ENCODE measurements at regions not wholly inside any gene's neighbourhood (a gene's known extent, or its start where the extent isn't known, plus 50 kb on each side); places are given as distances from the start of the nearest gene placed in this dataset.
A peak's percentile ranks its signal among the peaks of the same experiment; 100 is the strongest.
"Not testable (repeated sequence)": the region's sequence is repeated elsewhere in the genome, so short reads cannot be mapped to it uniquely, and the experiment has no call there.

DNA sequence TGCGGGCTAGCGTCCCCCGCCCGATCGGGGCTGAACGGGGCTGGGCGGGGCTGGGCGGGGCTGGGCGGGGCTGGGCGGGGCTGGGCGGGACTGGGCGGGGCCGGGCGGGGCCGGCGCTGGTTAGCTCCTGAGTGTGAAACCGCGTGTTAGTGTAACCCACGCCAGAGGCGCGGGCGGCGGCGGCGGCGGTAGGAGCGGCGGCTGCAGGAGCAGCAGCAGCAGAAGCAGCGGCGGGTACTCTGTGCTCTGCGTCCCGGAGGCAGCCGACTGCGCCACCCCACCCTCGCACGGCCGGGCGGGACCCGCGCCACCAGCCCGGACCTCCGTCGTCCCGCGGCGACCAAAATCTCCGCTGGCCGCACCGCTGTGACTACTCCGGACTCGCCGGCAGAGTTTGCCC lies 128.1 kb downstream of the LAS1L start:
- Histone ChIP-seq H3K4me1 (ENCODE audit: control insufficient read depth in 2 of 2, insufficient read depth in 1 of 2, low read depth in 1 of 2, low read length in 2 of 2) (no peaks in the 10 kb centered on the region), H4K8ac (ENCODE audit: low read depth, low read length) (no peak overlapping the region), H3K18ac (ENCODE audit: low read length) (no peak overlapping the region), H3K36me3 (replicated peaks in 1 of 2; ENCODE audit: control insufficient read depth in 2 of 2, insufficient read depth in 2 of 2, low read length in 2 of 2) (no peaks in the 10 kb centered on the region), H3K27ac (replicated peaks; ENCODE audit: low read length) (no peak overlapping the region), H2AK5ac (ENCODE audit: low read depth, low read length) (no peak overlapping the region), H3K14ac (ENCODE audit: low read length) (no peak overlapping the region), H2AFZ (ENCODE audit: low read length) (peak overlapping the region; percentile 79), H3K23ac (ENCODE audit: low read depth, low read length, poor library complexity) (no peak overlapping the region), H2BK120ac (ENCODE audit: low read depth, low read length) (no peak overlapping the region), H3K27me3 (ENCODE audit: control insufficient read depth in 3 of 3, insufficient read depth in 3 of 3, low read depth in 1 of 3, low read length in 3 of 3) (peaks cover 0 to 5% (median 4%) of the 10 kb centered on the region in 3 experiments), H2BK5ac (ENCODE audit: low read length) (no peak overlapping the region), H3K4ac (ENCODE audit: low read length) (no peak overlapping the region), H3K79me1 (ENCODE audit: low read depth, low read length) (no peaks in the 10 kb centered on the region), H2BK12ac (ENCODE audit: low read length) (no peak overlapping the region), H3K9me3 (replicated peaks in 1 of 2; ENCODE audit: control insufficient read depth in 2 of 2, insufficient read depth in 1 of 2, low read depth in 1 of 2, low read length in 2 of 2) (peaks cover 0 to 2% of the 10 kb centered on the region in 2 donors), H3K9ac (ENCODE audit: low read depth, low read length, poor library complexity) (no peak overlapping the region), H4K91ac (ENCODE audit: low read depth, low read length, poor library complexity) (no peak overlapping the region), H3K4me2 (ENCODE audit: insufficient read depth, low read length, poor library complexity, severe bottlenecking) (peak overlapping the region; percentile 25), H2BK15ac (ENCODE audit: low read length) (no peak overlapping the region), H3K4me3 (ENCODE audit: low read length in 2 of 2) (peak overlapping the region in 1 of 2 donors; percentile 24)
- no CpG with 5 or more reads among the region's 52 CpGs for WGBS, 2 donors (ENCODE audit: extremely low coverage in 2 of 2, insufficient read length in 2 of 2, insufficient replicate concordance in 1 of 2)
- DNase-seq (ENCODE audit: low spot score) = no peak

- H3K27ac ChIP-seq (replicated peaks; ENCODE audit: low read length) = no peak overlapping the region
- no peak overlapping the region for H3K4me3 ChIP-seq (ENCODE audit: low read length in 2 of 2)
- no peak overlapping the region for H3K23ac ChIP-seq (ENCODE audit: low read depth, low read length, poor library complexity)
- no peak overlapping the region for H3K4me2 ChIP-seq (ENCODE audit: insufficient read depth, low read length, poor library complexity, severe bottlenecking)
- H2AK5ac ChIP-seq (ENCODE audit: low read depth, low read length) = no peak overlapping the region
- no peak overlapping the region for H4K8ac ChIP-seq (ENCODE audit: low read depth, low read length)
- H4K91ac ChIP-seq (ENCODE audit: low read depth, low read length, poor library complexity) = no peak overlapping the region
- no peak overlapping the region for H2AFZ ChIP-seq (ENCODE audit: low read length)
- H3K14ac ChIP-seq (ENCODE audit: low read length) = no peak overlapping the region
- H3K36me3 ChIP-seq (replicated peaks in 1 of 2; ENCODE audit: control insufficient read depth in 2 of 2, insufficient read depth in 2 of 2, low read length in 2 of 2) = no peaks in the 10 kb centered on the region
- no CpG with 5 or more reads among the region's 21 CpGs for WGBS, 2 donors (ENCODE audit: extremely low coverage in 2 of 2, insufficient read length in 2 of 2, insufficient replicate concordance in 1 of 2)
- H3K79me1 ChIP-seq (ENCODE audit: low read depth, low read length) = no peaks in the 10 kb centered on the region
- H2BK120ac ChIP-seq (ENCODE audit: low read depth, low read length) = no peak overlapping the region
- no peak overlapping the region for H3K18ac ChIP-seq (ENCODE audit: low read length)
- H2BK15ac ChIP-seq (ENCODE audit: low read length) = no peak overlapping the region
- H2BK5ac ChIP-seq (ENCODE audit: low read length) = no peak overlapping the region
- no peaks in the 10 kb centered on the region for H3K9me3 ChIP-seq (replicated peaks in 1 of 2; ENCODE audit: control insufficient read depth in 2 of 2, insufficient read depth in 1 of 2, low read depth in 1 of 2, low read length in 2 of 2)
- no peaks in the 10 kb centered on the region for H3K4me1 ChIP-seq (ENCODE audit: control insufficient read depth in 2 of 2, insufficient read depth in 1 of 2, low read depth in 1 of 2, low read length in 2 of 2)
- no peak overlapping the region for H3K4ac ChIP-seq (ENCODE audit: low read length)
- H2BK12ac ChIP-seq (ENCODE audit: low read length) = no peak overlapping the region
- H3K9ac ChIP-seq (ENCODE audit: low read depth, low read length, poor library complexity) = no peak overlapping the region
- no peaks in the 10 kb centered on the region for H3K27me3 ChIP-seq (ENCODE audit: control insufficient read depth in 3 of 3, insufficient read depth in 3 of 3, low read depth in 1 of 3, low read length in 3 of 3)
- no peak for DNase-seq (ENCODE audit: low spot score)
These were observed 142.3 kb downstream of the LAS1L start for GRCh38 chrX:65392284-65392683.

DNA sequence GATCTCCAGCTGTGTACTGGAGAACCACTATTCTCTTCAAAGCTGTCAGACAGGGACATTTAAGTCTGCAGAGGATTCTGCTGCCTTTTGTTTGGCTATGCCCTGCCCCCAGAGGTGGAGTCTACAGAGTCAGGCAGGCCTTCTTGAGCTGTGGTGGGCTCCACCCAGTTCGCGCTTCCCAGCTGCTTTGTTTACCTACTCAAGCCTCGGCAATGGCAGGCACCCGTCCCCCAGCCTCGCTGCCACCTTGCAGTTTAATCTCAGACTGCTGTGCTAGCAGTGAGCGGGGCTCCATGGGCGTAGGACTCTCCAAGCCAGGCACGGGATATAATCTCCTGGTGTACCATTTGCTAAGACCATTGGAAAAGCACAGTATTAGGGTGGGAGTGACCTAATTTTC lies 145.5 kb downstream of the LAS1L start:
- H3K27me3 ChIP-seq (ENCODE audit: control insufficient read depth in 3 of 3, insufficient read depth in 3 of 3, low read depth in 1 of 3, low read length in 3 of 3); H3K27ac ChIP-seq (replicated peaks; ENCODE audit: low read length); H3K23ac ChIP-seq (ENCODE audit: low read depth, low read length, poor library complexity); H2AK5ac ChIP-seq (ENCODE audit: low read depth, low read length); H2BK12ac ChIP-seq (ENCODE audit: low read length); H3K14ac ChIP-seq (ENCODE audit: low read length); H2BK5ac ChIP-seq (ENCODE audit: low read length); H2BK15ac ChIP-seq (ENCODE audit: low read length); H3K4ac ChIP-seq (ENCODE audit: low read length); H3K9ac ChIP-seq (ENCODE audit: low read depth, low read length, poor library complexity); H3K79me1 ChIP-seq (ENCODE audit: low read depth, low read length); H3K18ac ChIP-seq (ENCODE audit: low read length); H2AFZ ChIP-seq (ENCODE audit: low read length); H3K9me3 ChIP-seq (replicated peaks in 1 of 2; ENCODE audit: control insufficient read depth in 2 of 2, insufficient read depth in 1 of 2, low read depth in 1 of 2, low read length in 2 of 2); H3K36me3 ChIP-seq (replicated peaks in 1 of 2; ENCODE audit: control insufficient read depth in 2 of 2, insufficient read depth in 2 of 2, low read length in 2 of 2); H3K4me1 ChIP-seq (ENCODE audit: control insufficient read depth in 2 of 2, insufficient read depth in 1 of 2, low read depth in 1 of 2, low read length in 2 of 2); H4K91ac ChIP-seq (ENCODE audit: low read depth, low read length, poor library complexity); H3K4me2 ChIP-seq (ENCODE audit: insufficient read depth, low read length, poor library complexity, severe bottlenecking); H3K4me3 ChIP-seq (ENCODE audit: low read length in 2 of 2); H2BK120ac ChIP-seq (ENCODE audit: low read depth, low read length); H4K8ac ChIP-seq (ENCODE audit: low read depth, low read length); DNase-seq (ENCODE audit: low spot score): not testable (repeated sequence)
- no CpG with 5 or more reads among the region's 8 CpGs for WGBS, 2 donors (ENCODE audit: extremely low coverage in 2 of 2, insufficient read length in 2 of 2, insufficient replicate concordance in 1 of 2)
